Hepatic stellate cell (primary cell): ENCODE measurements at regions not wholly inside any gene's neighbourhood (a gene's known extent, or its start where the extent isn't known, plus 50 kb on each side); places are given as distances from the start of the nearest gene placed in this dataset.
"Not testable (repeated sequence)": the region's sequence is repeated elsewhere in the genome, so short reads cannot be mapped to it uniquely, and the experiment has no call there.

Source experiments
- DNase-seq: peaks from one replicate; pipeline ENCODE4 v3.0.0; 2011; ENCODE audit warnings: low spot score

DNA sequence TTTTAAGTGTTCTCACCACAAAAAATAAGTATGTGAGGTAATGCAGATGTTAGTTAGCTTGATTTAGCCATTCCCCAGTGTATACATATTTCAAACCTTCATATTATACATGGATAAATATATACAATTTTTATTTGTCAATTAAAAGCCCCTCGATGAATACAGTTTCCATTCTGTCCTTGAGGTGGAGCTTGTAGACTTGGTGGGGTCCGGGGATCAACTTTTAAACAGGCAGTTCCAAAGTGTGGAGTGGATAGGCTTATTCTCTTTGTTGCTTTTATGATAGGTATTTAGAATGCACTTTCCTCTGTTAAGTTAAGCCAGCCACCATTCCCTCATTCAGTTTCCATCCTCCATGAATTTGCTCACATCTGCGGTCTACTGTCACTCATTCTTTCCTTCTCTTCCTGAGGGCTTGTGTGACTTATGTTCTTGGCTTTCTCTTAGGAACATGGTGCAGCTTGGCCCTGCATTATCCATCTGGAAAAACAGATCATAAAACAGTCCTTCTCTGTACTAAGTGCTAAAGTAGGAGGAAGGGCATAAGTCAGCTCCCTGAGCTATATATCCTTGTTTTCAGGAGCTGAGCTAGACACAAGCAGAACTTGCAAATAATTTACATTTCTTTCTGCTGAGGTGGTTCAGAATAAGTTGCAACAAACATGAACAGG lies 149.1 kb downstream of the NFKBIZ start:
- no peak for DNase-seq

DNA sequence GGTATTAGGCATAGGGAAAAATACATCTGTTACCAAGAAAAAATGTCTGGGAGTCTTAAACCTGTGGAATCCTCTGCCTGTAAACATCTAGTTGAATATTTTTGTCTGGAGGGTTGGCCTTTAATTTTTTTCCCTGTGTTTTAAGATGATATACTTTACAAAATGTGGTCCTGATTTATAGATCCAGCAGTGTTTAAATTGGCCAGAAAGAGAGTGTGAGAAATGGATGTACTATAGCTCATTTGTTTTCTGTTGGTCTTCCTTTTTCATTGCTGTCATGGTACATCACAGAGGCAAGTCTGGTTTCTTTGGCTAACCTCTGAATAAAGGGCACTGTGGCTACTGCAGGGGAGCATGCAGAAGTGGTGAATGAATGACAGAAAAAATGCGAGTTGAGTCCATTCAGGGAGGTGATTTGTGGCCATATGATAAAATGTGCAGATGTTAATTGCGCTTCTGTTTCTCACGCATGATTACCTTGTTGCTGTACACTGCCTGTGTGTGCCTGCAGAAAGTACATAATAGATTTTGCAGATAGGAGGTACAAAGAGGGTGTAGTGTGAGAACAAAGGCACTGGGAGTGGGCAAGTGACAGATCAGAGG lies 150.0 kb downstream of the NFKBIZ start:
- DNase-seq = no peak

DNA sequence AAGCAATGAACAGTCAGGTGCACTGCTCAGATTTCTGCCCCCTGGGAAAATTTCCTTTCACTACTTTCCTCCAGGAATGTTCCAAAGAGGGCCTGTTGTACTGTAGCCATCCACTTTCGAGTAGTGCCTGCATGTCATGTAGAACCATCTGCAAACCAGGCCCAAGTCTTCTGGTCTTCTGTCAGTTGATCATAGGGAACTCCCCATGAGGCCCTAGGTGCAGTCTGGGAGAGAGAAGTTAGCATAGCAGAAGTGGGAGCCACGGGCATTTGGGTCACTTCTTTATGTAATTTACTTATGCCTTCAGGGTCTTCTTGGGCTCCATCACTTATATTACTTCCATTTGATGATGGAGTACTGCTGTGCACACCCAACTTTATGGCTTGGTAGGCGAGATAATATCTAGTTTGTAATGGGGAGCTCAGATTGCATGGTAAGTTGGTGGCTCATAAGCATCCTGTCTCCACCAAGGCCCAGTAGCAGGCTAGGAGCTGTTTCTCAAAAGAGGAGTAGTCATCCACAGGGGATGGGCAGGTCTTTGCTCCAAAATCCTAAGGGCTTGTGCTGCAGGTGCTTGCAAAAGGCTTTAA lies 151.4 kb downstream of the NFKBIZ start:
- no peak for DNase-seq

- DNase-seq = no peak
Observed at GRCh38 chr3:102002056-102002455, 152.7 kb downstream of the NFKBIZ start.

GRCh38 chr3:102004561-102004960 lies 155.2 kb downstream of the NFKBIZ start:
- DNase-seq = no peak

DNA sequence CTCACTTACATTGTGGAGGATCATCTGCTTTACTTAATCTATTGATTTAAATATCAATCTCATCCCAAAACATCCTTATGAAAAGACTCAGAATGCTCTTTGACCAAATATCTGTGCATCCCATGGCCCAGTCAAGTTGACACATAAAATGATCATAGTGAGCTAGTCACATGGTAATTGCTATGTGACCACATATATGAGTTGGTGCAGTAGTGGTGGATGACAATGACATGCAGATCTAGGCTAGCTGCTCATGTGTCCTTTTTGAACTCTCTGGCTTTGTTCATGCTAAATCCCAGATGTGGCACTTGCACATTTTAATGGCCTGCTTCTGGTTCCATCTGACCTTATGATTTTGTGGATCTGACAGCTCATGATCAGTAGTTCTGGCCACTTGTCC lies 156.2 kb downstream of the NFKBIZ start:
- DNase-seq = no peak

- peak; percentile 59 for DNase-seq
Observed at GRCh38 chr3:102006812-102007485, 157.6 kb downstream of the NFKBIZ start.

GRCh38 chr3:102008436-102008835 lies 159.1 kb downstream of the NFKBIZ start:
- DNase-seq = not testable (repeated sequence)

GRCh38 chr3:102016417-102016816 lies 167.1 kb downstream of the NFKBIZ start:
- no peak for DNase-seq

GRCh38 chr3:102017784-102018183 lies 168.5 kb downstream of the NFKBIZ start:
- DNase-seq = no peak

GRCh38 chr3:102018551-102018950 lies 169.2 kb downstream of the NFKBIZ start:
- no peak for DNase-seq

GRCh38 chr3:102020735-102021134 lies 171.4 kb downstream of the NFKBIZ start:
- no peak for DNase-seq

DNA sequence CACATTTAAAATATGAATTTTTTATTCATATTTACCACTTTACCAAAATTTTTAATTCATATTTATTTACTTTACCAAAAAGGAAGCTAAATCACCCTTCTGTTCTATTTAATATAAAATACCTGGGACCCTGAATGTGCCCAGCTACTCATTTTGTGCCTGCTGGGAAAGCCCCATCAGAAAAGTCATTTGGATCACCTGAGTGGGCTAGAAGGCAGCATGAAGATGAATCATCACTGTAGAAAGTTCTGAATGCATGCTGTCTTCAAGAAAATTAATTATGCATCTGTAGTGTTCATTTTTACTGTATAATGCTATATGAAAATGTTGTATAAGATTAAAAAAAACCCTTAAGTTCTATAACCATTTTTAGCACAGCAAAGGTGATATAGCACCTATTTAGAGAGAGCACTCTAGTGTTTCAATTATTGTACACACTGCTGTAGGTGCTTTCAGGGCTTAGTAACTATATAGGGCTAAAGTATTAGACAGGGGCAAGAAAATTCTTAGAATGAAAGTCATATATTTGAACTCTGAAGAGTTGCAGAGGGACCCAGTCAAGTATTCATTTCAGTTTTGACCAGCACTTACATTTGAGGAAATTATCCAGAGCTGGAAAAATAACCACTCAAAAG lies 175.1 kb downstream of the NFKBIZ start:
- no peak for DNase-seq

- DNase-seq = no peak
Observed at GRCh38 chr3:102025606-102026270, 176.4 kb downstream of the NFKBIZ start.

DNA sequence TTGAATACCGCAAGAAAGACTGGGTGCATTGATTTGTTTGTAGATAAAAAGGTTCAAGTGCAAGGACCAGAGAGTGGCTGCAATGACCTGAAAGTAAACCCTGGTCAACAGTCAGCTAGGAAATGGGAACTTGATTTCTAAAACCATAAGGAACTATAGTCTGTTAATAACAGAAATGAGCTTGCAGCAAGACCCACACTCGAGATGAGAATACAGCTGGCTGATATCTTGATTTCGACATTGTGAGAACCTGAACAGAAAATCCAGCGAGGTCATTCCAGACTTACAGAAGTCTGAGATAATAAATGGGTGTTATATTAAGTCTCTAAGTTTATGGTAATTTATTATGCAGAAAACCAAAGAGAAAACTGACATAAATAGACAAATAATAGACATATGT lies 177.3 kb downstream of the NFKBIZ start:
- DNase-seq = no peak

- no peak for DNase-seq
Observed at GRCh38 chr3:102030661-102031060, 181.3 kb downstream of the NFKBIZ start.

DNA sequence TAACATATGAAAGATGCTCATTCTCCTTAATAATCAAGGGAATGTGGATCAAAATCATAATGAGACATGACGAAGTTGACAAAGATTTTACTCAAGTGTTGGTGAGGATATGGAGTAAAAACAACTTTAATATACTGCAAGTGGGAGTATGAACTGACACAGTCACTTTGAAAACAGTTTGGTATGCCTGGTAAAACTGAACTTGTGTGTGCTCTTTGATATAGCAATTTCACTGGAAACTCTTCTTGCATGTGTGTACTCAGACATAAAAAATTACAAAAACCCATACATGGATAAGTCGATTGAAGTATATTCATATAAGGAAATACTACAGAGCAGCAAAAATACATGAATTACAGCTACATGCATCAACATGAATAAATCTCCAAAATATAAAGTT lies 182.5 kb downstream of the NFKBIZ start:
- DNase-seq = no peak

GRCh38 chr3:102032491-102033383 lies 183.4 kb downstream of the NFKBIZ start:
- DNase-seq = no peak

- no peak for DNase-seq
Observed at GRCh38 chr3:102034639-102035451, 185.5 kb downstream of the NFKBIZ start.

GRCh38 chr3:102036017-102036416 lies 186.7 kb downstream of the NFKBIZ start:
- DNase-seq = no peak
